ENCODE measurements at regions not wholly inside any gene's neighbourhood (a gene's known extent, or its start where the extent isn't known, plus 50 kb on each side); places are given as distances from the start of the nearest gene placed in this dataset.

- no peak for DNase-seq (ENCODE audit: low read depth)
- H3K4me3 ChIP-seq (ENCODE audit: low read length) = no peak overlapping the region
- TF ChIP-seq CTCF (conservative IDR thresholded peaks at IDR 0.05; ENCODE audit: low read length) = no peak
These were observed 109.3 kb upstream of the ABCB5 start for GRCh38 chr7:20506175-20506574.

DNA sequence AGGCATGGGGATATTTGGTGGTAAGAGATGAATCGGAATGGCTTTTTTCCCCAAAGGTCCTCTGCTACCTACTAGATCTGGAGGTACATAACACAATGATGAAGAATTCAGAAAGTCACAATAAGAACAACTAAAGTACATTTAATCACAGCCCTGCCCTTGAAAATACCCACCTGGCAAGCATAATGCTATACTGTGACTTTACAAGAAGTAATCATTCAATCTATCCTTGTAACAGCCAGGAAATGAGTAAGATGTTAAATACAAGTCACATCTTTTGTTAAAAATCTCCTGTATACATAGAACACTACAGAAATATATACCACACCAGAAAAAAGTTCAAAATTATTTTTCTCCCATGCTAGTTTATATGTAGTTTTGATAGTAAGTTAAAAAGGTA is 108.3 kb upstream of the ABCB5 start:
- DNase-seq (ENCODE audit: low read depth) = no peak
- H3K4me3 ChIP-seq (ENCODE audit: low read length) = no peak overlapping the region
- no peak for TF ChIP-seq CTCF (conservative IDR thresholded peaks at IDR 0.05; ENCODE audit: low read length)

DNA sequence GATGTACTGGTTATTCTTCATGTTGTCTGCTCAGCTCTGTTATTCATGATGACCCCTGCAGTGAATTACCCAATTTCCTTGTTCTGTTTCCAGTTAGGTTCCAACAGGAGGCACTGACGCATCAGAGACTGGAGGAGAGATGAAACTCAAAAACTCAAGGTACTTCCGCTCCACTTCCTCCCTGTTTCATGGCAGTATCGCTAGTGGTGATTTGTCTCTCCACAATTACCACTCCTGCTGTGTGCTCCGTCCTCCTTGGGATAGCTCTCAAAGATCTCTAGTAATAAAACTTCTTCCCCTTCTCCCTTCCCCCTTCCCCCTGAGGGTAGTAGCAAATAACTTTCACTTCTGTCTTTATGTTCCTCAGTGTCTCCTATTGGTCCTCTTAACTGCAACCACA is 107.4 kb upstream of the ABCB5 start:
- no peak for TF ChIP-seq CTCF (conservative IDR thresholded peaks at IDR 0.05; ENCODE audit: low read length)
- DNase-seq (ENCODE audit: low read depth) = no peak
- H3K4me3 ChIP-seq (ENCODE audit: low read length) = no peak overlapping the region

DNA sequence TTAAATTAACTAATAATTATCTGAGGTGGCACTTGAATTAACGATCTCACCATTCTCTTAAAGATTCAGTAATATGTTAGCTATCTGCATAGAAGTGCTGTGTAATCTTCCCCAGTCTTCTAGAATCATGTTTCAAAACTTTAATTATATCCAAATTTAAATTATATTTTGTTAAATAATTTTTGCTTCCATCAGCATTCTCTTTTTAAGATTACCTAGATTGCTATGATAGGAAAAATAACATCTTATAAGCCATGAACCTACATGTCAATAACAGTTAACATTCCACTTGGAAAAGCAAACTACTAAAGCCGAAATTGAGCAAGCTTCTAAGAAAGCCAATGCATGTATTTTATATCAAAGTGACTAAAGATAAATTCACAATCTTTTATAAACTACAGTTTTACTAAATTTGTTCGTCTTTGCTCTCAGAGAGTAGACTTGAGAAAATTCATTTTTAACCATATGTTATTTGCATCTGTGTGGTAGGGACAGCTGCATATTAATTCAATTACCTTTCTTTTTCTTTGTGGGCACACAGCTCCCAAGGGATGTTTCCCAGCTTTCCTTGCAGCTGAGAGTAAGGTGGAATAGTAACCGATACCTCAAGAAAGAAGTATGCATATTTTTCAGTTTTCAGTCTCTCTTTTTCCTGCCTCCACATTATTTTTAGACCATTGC is 105.4 kb upstream of the ABCB5 start:
- no peak overlapping the region for H3K4me3 ChIP-seq (ENCODE audit: low read length)
- TF ChIP-seq CTCF (conservative IDR thresholded peaks at IDR 0.05; ENCODE audit: low read length) = no peak
- no peak for DNase-seq (ENCODE audit: low read depth)

GRCh38 chr7:20510573-20510900 is 104.9 kb upstream of the ABCB5 start:
- TF ChIP-seq CTCF (conservative IDR thresholded peaks at IDR 0.05; ENCODE audit: low read length) = no peak
- no peak for DNase-seq (ENCODE audit: low read depth)
- no peak overlapping the region for H3K4me3 ChIP-seq (ENCODE audit: low read length)

DNA sequence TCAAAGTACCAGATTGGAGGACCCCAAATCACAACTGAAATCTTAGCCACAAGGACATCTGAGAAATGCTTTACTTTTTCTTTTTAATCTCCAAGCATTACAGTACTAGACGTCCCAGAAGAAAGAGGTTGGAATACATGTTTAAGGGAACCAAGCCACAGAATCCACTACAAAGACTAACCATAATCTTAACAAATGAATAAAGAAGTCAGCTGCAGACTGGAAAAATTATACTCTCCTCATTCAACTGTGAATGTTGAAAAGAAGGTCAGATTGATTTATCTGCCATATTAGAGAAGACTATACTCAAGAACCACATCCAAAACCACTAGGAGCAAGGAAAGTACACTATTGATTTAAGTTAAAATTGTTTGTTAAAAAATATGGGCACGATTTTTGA is 102.1 kb upstream of the ABCB5 start:
- no peak for TF ChIP-seq CTCF (conservative IDR thresholded peaks at IDR 0.05; ENCODE audit: low read length)
- no peak for DNase-seq (ENCODE audit: low read depth)
- no peak overlapping the region for H3K4me3 ChIP-seq (ENCODE audit: low read length)

GRCh38 chr7:20513897-20514296 is 101.6 kb upstream of the ABCB5 start:
- no peak for TF ChIP-seq CTCF (conservative IDR thresholded peaks at IDR 0.05; ENCODE audit: low read length)
- no peak for DNase-seq (ENCODE audit: low read depth)
- H3K4me3 ChIP-seq (ENCODE audit: low read length) = no peak overlapping the region

Measured in AG10803 (cell line).